ENCODE measurements at regions not wholly inside any gene's neighbourhood (a gene's known extent, or its start where the extent isn't known, plus 50 kb on each side); places are given as distances from the start of the nearest gene placed in this dataset.

DNA sequence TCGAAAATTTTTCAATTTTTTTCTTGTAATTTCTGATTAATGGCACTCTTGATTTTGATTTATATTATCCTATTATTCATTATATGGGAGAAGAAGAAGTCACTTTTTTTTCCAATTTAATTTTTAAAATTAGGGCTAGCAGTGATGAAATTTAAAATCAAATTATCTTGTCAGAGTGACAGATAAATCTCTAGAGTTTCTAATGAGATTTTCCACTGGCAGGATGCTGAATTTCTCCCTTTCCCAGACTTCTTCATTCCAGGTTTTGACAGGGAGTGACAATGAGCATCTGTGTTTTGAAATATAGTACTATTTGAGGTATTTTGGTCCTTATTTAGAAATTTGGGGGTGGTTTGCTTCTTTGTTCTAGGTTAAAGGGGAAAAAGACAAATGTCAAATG, 2274.1 kb downstream of the MAT2B start:
- H3K27me3 Mint-ChIP-seq: no peaks in the 10 kb centered on the region
- H3K9me3 Mint-ChIP-seq: peaks cover 17% of the 10 kb centered on the region

DNA sequence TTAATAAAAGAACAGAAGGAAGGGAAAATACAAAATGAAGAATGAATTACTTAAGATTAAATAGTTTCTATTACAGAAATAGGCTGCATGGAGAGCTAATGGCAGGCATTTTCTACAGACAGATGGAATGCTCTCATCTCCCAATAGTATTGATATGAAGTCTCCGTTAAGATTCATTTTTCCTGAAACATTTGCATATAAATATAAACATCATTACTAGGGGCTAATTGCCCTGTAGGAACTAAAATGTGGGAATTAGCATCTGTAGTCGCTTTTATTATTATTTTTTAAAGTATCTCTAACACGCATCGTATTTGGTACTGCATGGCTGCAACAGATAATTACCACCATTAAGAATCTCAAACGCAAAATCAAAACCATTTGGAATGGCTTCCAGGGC, 2275.5 kb downstream of the MAT2B start:
- H3K36me3 Mint-ChIP-seq: no peaks in the 10 kb centered on the region
- POLR2A ChIA-PET: no interaction called here

More for the DNA sequence above, 2274.1 kb downstream of the MAT2B start:
- H3K36me3 Mint-ChIP-seq: no peaks in the 10 kb centered on the region
- ChIA-PET POLR2A (no interaction called here), CTCF (no interaction called here)
- H3K27ac Mint-ChIP-seq: no peak overlapping the region
- no peaks in the 10 kb centered on the region for H3K4me1 Mint-ChIP-seq (ENCODE audit: low read depth)
- DNase-seq: no peak
- no peak overlapping the region for H3K4me3 Mint-ChIP-seq
- intact Hi-C loops (cut with micrococcal nuclease): no loop called here

DNA sequence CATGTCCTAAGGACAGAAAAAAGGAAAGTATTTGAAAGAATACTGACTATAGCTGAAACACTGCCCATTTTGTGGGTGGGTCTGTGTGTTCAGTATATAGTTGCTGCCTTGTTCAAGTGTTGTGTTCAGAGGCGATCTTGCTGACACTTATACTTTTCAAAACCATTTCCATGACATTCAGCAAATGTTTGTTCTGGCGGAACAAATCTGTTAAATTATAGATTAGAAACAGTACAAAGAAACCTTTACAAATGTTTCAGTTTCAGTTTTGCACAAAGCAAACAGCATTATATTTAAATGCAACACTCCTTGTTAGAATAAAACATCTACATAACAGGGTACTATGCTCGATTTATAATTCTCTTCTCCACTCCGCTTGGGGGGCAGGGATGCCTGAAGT, 2276.3 kb downstream of the MAT2B start:
- intact Hi-C loops (cut with micrococcal nuclease): no loop called here
- ChIA-PET CTCF (no interaction called here), POLR2A (no interaction called here)
- H3K4me1 Mint-ChIP-seq (ENCODE audit: low read depth): no peaks in the 10 kb centered on the region
- no peak for DNase-seq
- no peak overlapping the region for H3K27ac Mint-ChIP-seq
- H3K36me3 Mint-ChIP-seq: no peaks in the 10 kb centered on the region
- no peaks in the 10 kb centered on the region for H3K27me3 Mint-ChIP-seq
- H3K4me3 Mint-ChIP-seq: no peak overlapping the region
- peaks cover 14% of the 10 kb centered on the region for H3K9me3 Mint-ChIP-seq

More for the DNA sequence above, 2275.5 kb downstream of the MAT2B start:
- H3K27ac Mint-ChIP-seq: no peak overlapping the region
- intact Hi-C loops (cut with micrococcal nuclease): no loop called here
- no peak overlapping the region for H3K4me3 Mint-ChIP-seq
- peaks cover 20% of the 10 kb centered on the region for H3K9me3 Mint-ChIP-seq
- CTCF ChIA-PET: no interaction called here
- no peak for DNase-seq
- H3K4me1 Mint-ChIP-seq (ENCODE audit: low read depth): no peaks in the 10 kb centered on the region
- no peaks in the 10 kb centered on the region for H3K27me3 Mint-ChIP-seq

DNA sequence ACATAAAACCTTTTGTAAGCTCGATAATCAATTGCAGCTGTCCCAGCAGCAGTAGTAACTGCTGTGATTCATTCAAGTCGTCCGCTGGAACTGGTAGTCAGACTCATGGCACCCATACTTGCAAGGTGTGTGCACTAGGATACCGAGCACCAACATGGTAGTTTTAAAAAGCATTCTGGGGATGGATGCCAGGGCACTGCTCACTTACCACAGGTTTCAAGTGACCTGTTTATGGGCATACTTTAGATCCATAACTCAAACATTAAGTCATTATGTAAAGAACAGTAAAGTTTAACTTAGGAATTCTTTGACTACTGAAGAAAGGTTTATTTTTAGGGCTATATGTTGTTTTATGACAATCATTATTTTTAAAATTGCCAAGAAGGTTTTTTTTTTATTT, 2277.6 kb downstream of the MAT2B start:
- no peaks in the 10 kb centered on the region for H3K4me1 Mint-ChIP-seq (ENCODE audit: low read depth)
- ChIA-PET CTCF (no interaction called here), POLR2A (no interaction called here)
- DNase-seq: no peak
- peaks cover 18% of the 10 kb centered on the region for H3K9me3 Mint-ChIP-seq
- intact Hi-C loops (cut with micrococcal nuclease): no loop called here
- H3K27ac Mint-ChIP-seq: no peak overlapping the region
- H3K27me3 Mint-ChIP-seq: no peaks in the 10 kb centered on the region
- no peaks in the 10 kb centered on the region for H3K36me3 Mint-ChIP-seq
- H3K4me3 Mint-ChIP-seq: no peak overlapping the region

DNA sequence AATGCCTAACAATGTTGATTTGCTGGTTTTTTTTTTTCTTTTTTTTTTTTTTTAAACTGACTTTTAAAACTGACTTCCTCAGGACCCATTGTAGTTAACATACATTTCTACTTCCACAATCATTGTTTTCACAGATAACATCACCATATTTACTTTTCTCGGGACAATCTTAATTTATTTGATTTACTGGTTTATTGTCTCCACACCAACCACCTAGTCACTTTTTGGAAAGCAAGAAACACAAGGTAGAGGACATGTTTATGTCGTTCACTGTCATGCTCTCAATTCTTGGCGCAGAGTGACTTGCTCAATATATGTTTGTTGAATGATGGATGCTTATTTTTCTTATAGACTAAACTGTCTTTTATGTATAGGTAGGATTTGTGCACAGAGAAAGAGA, 2280.7 kb downstream of the MAT2B start:
- no peaks in the 10 kb centered on the region for H3K27me3 Mint-ChIP-seq
- DNase-seq: no peak
- no peaks in the 10 kb centered on the region for H3K36me3 Mint-ChIP-seq
- no peak overlapping the region for H3K27ac Mint-ChIP-seq
- H3K4me3 Mint-ChIP-seq: no peak overlapping the region
- no peaks in the 10 kb centered on the region for H3K4me1 Mint-ChIP-seq (ENCODE audit: low read depth)
- POLR2A ChIA-PET: no interaction called here
- intact Hi-C loops (cut with micrococcal nuclease): no loop called here
- CTCF ChIA-PET: no interaction called here
- H3K9me3 Mint-ChIP-seq: peaks cover 28% of the 10 kb centered on the region

DNA sequence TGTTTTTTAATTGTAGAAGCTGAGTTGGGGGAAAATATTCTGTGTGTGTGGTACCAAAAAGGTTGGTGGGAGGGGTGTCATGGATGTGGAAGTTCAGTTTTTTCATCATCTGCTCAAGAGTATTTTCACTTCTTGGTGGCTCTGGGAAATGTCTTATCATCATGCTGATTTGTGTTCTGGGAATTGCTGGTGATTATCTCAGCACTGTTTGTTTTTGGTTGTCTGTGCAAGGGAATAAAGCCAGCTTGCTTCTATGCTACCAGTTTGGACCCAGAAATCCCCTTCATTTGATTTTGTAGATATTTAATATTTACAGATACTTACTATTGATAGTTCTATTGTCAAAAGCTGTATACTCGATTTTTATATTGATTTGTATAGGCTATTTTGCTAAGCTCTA, 2289.7 kb downstream of the MAT2B start:
- H3K27ac Mint-ChIP-seq: no peak overlapping the region
- no peak for DNase-seq
- intact Hi-C loops (cut with micrococcal nuclease): no loop called here

DNA sequence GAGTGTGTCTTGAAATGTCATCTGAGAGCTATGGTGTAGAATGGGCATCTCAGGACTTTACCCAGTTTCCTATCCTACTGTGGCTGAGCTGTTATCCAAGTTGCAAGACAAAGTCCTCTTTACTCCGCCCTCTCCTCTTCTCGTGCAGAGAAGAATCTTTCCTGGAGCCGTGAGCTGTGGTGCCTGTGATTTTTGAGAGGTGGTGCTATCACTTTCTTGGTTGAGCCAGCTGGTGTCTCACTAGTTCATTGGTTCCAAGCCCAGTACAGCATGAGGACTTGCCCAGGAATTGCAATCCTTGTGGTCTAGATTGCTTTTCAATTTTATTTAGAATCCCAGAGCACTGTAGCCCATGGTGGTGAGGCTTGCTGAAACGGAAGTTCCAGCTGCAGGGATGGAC, 2300.3 kb downstream of the MAT2B start:
- H3K27ac Mint-ChIP-seq: no peak overlapping the region

More for the DNA sequence above, 2289.7 kb downstream of the MAT2B start:
- H3K4me1 Mint-ChIP-seq (ENCODE audit: low read depth): no peaks in the 10 kb centered on the region
- peaks cover 13% of the 10 kb centered on the region for H3K9me3 Mint-ChIP-seq
- ChIA-PET CTCF (no interaction called here), POLR2A (no interaction called here)
- no peaks in the 10 kb centered on the region for H3K36me3 Mint-ChIP-seq
- H3K27me3 Mint-ChIP-seq: no peaks in the 10 kb centered on the region
- H3K4me3 Mint-ChIP-seq: no peak overlapping the region

DNA sequence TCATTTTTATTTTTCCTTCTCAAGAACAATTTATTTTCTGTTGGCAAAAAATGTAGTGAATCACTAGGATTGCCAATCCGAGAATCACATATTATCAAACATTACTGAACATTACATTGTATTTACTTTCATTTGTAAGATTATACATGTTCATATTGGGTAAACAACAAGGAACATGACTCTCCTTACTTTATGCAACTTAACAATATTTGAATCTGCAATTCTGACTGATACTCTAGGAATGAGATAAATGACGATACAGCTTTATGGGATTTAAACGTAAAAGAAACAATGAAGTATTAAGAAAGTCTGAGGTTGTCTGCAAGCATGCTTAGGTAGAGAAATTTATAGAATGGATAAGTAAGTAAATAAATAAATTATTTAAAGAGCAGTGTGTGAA, 2302.9 kb downstream of the MAT2B start:
- Mint-ChIP-seq H3K27ac (no peak overlapping the region), H3K27me3 (no peaks in the 10 kb centered on the region), H3K4me1 (ENCODE audit: low read depth) (no peaks in the 10 kb centered on the region), H3K36me3 (no peaks in the 10 kb centered on the region), H3K9me3 (peaks cover 4% of the 10 kb centered on the region), H3K4me3 (no peak overlapping the region)
- intact Hi-C loops (cut with micrococcal nuclease): no loop called here
- ChIA-PET CTCF (no interaction called here), POLR2A (no interaction called here)
- no peak for DNase-seq

More for the DNA sequence above, 2300.3 kb downstream of the MAT2B start:
- intact Hi-C loops (cut with micrococcal nuclease): no loop called here
- Mint-ChIP-seq H3K36me3 (no peaks in the 10 kb centered on the region), H3K9me3 (peaks cover 8% of the 10 kb centered on the region), H3K4me1 (ENCODE audit: low read depth) (no peaks in the 10 kb centered on the region), H3K27me3 (no peaks in the 10 kb centered on the region), H3K4me3 (no peak overlapping the region)
- CTCF ChIA-PET: no interaction called here
- POLR2A ChIA-PET: no interaction called here
- DNase-seq: no peak

DNA sequence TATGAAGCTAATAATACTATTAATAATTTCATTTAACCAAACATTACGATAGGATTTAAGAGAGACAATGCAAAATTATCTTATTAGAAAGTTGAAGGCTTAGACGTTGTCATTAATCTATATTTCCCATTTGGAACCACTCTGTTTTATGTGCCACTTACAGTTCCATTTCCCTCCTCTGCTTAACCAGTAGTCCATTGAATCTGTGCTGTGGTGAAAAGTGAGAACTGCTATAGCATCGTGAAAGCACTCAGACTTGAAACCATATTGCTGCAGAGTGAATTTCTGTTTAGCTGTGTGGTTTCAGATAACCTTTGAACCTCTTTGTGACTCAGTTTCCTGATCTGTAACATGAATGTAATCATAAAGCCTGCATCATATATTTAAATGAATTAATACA, 2304.5 kb downstream of the MAT2B start:
- POLR2A ChIA-PET: no interaction called here
- DNase-seq: no peak

DNA sequence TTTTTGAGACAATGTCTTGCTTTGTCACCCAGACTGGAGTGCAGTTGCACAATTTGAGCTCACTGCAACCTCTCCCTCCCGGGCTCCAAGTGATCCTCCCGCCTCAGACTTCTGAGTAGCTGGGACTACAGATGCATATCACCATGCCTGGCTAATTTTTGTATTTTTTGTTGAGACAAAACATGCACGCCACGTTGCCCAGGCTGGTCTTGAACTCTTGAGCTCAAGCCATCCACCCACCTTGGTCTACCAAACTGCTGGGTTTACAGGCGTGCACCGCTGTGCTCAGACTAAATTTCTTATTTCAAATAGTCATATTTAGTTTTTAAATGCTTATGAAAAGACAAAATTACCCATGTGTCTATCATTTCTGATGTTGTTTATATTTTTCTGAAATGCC, 2324.1 kb downstream of the MAT2B start:
- Mint-ChIP-seq H3K36me3 (no peaks in the 10 kb centered on the region), H3K4me3 (no peak overlapping the region), H3K27me3 (no peaks in the 10 kb centered on the region), H3K4me1 (ENCODE audit: low read depth) (no peaks in the 10 kb centered on the region), H3K27ac (no peak overlapping the region), H3K9me3 (peaks cover 13% of the 10 kb centered on the region)
- intact Hi-C loops (cut with micrococcal nuclease): no loop called here
- DNase-seq: no peak
- ChIA-PET CTCF (no interaction called here), POLR2A (no interaction called here)

More for the DNA sequence above, 2304.5 kb downstream of the MAT2B start:
- no peaks in the 10 kb centered on the region for H3K27me3 Mint-ChIP-seq
- no peak overlapping the region for H3K4me3 Mint-ChIP-seq
- no peaks in the 10 kb centered on the region for H3K36me3 Mint-ChIP-seq
- H3K9me3 Mint-ChIP-seq: peaks cover 4% of the 10 kb centered on the region
- no peak overlapping the region for H3K27ac Mint-ChIP-seq
- CTCF ChIA-PET: no interaction called here
- no peaks in the 10 kb centered on the region for H3K4me1 Mint-ChIP-seq (ENCODE audit: low read depth)
- intact Hi-C loops (cut with micrococcal nuclease): no loop called here

DNA sequence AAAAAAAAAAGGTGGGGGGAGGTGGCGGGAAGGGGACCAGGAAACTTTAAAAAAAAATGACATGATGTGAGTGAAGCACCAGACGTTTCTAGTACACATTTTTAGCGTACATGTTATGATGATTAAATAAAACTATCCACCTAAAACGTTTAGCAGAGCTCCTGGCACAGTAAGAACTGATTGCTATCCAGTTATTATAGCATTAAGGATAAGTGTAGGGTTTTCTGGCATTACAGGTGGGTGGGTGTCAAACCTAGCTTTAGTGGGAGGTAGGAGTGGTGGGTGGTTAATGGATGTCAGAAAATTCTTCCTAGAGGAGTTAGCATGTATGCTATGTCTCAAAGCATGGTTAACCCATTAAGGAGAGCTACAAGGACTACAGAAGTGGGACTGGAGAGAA, 2329.5 kb downstream of the MAT2B start:
- CTCF ChIA-PET: no interaction called here
- H3K27me3 Mint-ChIP-seq: no peaks in the 10 kb centered on the region
- intact Hi-C loops (cut with micrococcal nuclease): no loop called here
- POLR2A ChIA-PET: no interaction called here
- H3K4me1 Mint-ChIP-seq (ENCODE audit: low read depth): no peaks in the 10 kb centered on the region
- peaks cover 4% of the 10 kb centered on the region for H3K9me3 Mint-ChIP-seq
- H3K36me3 Mint-ChIP-seq: no peaks in the 10 kb centered on the region
- H3K27ac Mint-ChIP-seq: no peak overlapping the region
- DNase-seq: no peak
- H3K4me3 Mint-ChIP-seq: no peak overlapping the region

DNA sequence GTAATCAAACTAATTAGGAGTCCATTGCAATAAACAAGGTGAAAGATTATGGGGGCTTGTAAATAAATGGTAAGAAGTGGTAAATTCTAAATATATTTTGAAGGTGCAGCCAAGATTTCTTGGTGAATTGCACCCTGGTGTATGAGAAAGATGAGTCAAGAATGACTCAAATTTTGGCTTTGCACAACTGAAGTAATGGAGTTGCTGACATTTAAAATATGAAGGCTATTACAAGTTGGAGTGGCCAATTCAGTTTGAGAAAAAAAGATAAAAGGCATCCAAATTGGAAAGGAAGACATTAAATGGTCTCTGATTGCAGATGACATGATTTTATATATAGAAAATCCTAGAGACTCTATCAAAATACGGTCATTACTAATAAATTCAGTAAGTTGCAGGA, 2330.6 kb downstream of the MAT2B start:
- DNase-seq: no peak
- CTCF ChIA-PET: no interaction called here
- POLR2A ChIA-PET: no interaction called here
- Mint-ChIP-seq H3K9me3 (peaks cover 4% of the 10 kb centered on the region), H3K4me3 (no peak overlapping the region), H3K4me1 (ENCODE audit: low read depth) (no peaks in the 10 kb centered on the region), H3K27me3 (no peaks in the 10 kb centered on the region), H3K27ac (no peak overlapping the region), H3K36me3 (no peaks in the 10 kb centered on the region)
- intact Hi-C loops (cut with micrococcal nuclease): no loop called here

DNA sequence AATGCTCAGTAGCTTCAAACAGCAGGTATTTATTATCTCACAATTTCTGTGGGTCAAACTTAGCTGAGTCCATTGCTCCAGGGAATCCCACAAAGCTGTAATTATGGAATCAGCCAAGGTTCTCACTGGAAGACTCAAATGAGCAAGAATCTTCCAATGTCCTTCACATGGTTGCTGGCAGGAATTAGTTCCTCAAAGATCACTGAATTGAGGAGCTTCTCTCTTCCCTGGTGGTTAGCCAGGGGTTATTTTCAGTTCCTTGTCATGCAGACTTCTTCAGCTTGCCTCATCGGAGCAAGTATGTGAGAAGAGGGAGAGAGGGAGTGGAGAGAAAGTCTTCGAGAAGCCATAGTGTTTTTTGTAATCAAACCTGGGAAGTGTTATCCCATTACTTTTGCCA, 2331.9 kb downstream of the MAT2B start:
- ChIA-PET POLR2A (no interaction called here), CTCF (no interaction called here)
- intact Hi-C loops (cut with micrococcal nuclease): no loop called here
- Mint-ChIP-seq H3K4me1 (ENCODE audit: low read depth) (no peaks in the 10 kb centered on the region), H3K27ac (no peak overlapping the region), H3K4me3 (no peak overlapping the region), H3K9me3 (peaks cover 4% of the 10 kb centered on the region), H3K36me3 (no peaks in the 10 kb centered on the region), H3K27me3 (no peaks in the 10 kb centered on the region)
- DNase-seq: no peak

DNA sequence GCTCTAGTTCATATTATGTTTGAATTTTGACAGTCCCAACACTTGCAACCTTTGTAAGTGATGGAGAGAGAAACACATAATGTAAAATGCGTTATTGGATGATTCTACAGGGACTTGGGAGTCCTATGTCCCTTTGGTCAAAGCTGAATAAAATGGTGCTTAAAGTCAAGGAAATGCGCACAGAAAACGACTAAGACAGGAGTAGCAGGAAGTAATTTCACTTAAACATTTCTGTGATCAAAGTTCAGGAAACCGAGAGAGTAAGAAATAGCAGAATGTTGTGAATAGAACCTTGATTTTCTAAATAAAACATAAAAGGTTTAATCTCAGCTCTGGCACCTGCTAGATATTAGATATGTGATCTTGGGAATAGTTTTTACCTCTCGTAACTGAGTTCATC, 2339.2 kb downstream of the MAT2B start:
- H3K27ac Mint-ChIP-seq: no peak overlapping the region
- ChIA-PET CTCF (no interaction called here), POLR2A (no interaction called here)
- intact Hi-C loops (cut with micrococcal nuclease): no loop called here
- peaks cover 18% of the 10 kb centered on the region for H3K9me3 Mint-ChIP-seq
- no peaks in the 10 kb centered on the region for H3K36me3 Mint-ChIP-seq
- H3K27me3 Mint-ChIP-seq: no peaks in the 10 kb centered on the region
- H3K4me3 Mint-ChIP-seq: no peak overlapping the region
- H3K4me1 Mint-ChIP-seq (ENCODE audit: low read depth): no peaks in the 10 kb centered on the region
- DNase-seq: no peak
